GM21447 (cell line): ENCODE measurements at regions not wholly inside any gene's neighbourhood (a gene's known extent, or its start where the extent isn't known, plus 50 kb on each side); places are given as distances from the start of the nearest gene placed in this dataset.
"Not testable (repeated sequence)": the region's sequence is repeated elsewhere in the genome, so short reads cannot be mapped to it uniquely, and the experiment has no call there.

Experiments
- ATAC-seq: cut with Tn5 transposase; IDR thresholded peaks from one replicate; pipeline ENCODE4 v1.9.1; 2021; ENCODE audit not compliant: unreplicated experiment

DNA sequence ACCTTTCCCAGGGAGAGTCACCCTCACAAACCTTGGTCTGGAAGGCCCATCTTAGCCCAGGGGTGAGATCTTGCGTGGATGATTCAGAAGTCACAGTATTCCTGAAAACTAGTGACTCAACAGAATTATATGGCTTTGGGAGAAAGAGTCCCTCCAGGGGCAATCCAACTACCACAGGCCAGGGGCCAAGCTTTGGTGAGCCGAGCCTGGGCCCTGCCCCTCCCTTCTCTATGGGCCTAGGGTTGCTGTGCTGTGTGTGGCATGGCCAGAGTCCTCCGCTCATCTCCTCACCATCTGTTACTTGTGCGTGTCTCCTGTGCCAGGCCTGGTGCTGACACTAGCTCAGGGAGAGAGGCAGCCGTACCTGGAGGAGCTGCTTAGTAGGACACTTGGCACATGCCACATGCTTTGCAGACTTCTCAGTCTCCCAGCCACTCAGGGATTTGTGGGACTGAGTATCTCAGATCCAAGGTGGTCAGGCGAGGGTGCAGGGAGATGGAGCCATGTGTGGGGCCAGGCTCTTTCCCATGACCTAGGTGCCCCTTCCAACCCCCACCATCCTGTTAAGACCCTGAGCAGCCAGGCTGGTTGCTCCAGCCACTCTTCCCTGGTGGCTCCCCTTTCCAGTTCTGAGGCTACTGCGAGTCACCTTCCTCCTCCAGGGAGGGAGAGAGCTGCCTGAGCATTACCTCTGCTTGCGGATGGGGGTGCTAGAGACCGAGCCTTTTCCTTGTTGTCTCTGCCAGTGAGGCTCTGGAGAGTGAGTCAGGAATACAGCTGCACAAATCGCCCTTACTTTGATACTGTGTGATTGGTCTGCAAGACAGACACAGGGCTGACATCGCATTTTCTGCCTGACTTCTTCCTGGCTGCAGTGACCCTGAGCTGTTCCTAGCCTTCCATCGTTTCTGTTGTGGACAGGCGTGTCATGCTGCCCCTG is 94.1 kb downstream of the SLC25A47 start:
- no peak for ATAC-seq

DNA sequence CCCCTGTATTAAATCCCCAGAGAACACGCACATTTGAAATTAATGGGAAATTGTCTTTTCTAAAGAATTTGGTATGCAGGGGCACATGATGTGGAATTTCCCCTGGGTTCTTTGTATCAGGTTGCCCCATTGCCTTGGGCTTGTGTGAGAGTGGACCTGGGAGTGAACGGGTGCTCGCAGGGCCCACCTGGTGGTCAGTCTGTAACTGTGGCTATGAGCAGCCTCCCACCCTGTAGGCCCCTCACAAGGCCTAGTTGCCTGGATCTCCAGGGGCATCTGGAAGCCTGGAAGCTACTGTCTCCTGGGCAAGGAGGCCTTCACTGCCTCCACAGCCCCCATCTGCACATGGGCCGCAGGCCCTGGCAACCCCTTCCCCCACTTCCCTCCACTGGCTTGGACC is 96.7 kb downstream of the SLC25A47 start:
- no peak for ATAC-seq

DNA sequence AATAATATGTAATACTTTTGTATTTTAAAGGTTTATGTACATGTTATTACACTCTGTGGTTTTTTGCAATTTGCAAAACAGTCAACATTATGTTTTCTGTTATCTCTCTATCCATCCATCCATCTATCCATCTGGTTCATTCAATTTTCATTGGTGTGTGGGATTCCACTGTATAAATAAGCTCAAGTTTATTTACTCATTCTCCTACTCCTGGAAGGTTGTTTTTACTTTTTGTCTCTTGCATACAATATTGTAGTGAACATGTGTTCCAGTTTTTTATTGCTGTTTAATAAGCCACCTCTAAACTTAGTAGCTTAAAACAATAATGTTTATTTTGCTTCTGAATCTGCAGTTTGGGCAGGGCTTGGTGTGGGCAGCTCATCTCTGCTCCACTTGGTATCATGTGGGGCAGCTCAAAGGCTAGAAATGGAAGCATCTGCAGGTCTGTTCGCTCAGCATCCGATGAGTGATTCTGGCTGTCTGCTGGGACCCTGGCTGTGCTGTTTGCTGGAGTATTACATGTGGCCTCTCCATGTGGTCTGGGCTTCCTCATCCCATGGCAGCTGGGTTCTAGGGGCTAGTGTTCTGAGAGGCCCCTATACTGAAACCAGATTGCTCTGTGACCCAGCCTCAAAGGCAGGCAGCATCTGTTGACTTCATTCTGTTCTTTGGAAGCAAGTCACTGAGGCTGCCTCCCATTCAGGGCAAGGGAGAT is 98.8 kb downstream of the SLC25A47 start:
- no peak for ATAC-seq

DNA sequence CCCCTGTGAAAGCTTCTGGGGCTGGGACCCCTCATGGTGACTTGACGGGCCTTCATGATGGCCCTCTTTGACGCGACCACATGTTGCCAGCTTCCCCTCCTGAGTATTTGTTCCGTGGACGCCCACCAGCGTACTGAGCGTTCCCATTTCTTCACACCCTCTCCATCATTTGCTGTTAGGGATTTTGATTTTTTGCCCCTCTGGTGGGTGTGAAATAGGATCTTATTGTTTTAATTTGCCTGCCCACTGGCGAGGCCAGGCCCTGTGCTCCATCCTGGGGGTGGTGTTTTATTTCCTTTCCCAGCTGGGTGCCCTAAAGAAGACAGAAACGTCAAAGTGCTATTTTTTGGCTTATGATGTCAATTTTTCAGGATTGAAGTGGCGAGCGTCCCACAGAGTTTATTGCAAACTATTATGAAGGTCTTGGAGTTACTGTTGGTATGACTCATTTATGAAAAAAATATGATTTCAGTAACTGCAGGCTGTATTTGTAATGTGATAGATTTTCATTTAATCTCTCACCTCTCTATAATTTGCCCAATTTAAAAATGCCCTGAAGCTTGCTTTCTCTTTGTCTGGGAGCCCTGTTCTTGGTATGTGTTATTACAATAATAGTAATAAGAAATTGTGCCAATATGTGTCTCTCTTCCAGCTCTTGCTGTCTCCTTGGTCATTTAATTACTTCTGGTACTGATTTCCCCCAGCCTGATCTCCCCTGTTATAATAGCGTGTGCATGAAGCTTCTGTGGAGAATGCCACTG is 99.6 kb downstream of the SLC25A47 start:
- ATAC-seq = no peak

DNA sequence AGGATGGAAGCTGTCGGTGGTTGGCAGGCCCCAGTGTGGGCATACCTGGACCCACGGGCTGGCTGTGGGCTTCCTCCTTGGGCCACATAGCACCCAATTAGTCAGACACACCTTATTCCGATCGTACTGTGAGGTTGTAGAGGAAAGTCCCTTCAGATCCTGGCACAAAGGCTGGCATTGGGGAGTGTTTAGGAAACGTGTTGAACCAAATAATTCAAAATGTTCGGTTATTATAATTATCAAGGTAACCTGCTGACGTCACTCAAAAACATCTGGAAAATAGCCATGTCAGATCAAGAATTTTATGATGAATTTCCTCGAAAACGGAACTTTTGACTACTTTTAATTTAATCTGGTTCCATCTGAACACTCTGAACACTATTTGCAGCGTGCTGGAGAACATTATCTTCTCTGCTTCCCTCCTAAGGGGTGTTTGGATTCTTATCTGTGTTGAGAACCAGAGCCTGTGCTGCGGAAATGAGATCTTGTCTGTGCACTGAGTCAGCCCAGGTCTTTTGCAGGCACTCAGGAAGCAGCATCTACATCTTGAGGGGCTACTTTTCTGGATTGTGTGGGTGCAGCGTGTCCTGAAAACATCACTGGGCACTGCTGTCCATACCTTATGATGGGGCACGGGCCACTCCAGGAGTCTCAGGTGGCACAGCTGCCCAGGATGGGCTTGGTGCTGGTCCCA is 100.3 kb downstream of the SLC25A47 start:
- ATAC-seq = no peak

DNA sequence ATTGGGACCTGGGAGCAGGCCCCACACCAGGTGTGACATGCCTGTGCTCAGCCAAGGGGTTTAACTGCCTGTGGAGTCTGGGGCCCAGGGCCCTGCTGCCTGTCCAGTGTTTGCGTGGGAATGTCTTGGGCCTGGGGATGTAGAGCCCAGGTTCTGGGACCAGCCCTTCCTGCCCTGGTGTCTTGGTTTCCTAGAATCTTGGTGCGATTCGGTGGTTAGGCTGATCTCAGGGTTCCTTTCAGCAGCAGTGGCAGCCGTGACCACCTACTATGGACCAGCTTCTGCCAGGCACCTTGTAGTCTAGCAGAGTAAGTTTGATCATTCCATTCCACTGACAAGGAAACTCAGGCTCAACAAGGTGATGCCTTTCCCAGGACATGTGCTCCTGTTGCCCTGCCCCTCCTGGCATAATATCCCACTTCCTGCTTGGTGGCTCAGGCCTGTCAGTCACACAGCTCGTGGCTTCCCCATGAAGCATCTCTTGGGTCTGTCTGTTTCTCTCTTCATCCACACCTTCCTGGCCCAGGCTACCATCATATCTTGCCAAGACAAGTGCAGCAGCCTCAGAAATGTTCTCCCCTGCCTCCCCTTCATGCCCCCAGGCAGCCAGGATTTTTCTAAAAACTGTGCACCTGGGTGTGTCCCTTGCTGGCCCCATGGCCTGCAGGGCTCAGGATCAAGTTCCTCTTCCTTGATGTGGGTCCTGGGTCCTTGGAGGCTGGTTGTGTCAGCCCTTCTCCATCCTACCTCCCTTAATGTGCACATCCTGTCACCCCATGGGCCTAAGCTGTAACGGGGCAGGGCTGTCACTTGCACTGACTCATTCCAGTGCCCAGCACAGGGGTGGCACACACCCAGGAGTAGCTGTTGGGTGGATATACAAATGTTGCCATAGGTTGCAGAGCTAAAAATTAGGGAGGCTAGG is 101.6 kb downstream of the SLC25A47 start:
- ATAC-seq = no peak

DNA sequence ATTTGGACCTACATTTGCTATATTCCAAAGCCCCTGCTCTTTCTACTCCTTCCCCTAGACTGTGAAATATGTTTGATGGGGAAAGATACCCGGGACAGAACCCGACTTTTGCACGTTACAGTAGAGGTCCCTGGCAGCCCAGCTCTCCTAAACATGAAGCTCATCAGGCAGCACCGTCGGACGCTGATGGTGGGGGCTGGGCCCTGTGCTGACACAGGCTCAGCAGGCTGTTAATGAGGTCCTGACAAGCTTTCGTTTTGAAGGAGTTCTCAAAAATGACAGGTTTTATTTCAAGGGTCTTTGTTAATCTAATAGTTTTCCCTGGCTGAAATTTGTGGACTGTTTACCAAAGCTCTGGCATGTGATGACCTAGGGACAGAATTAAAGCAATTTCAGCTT is 102.3 kb downstream of the SLC25A47 start:
- ATAC-seq = no peak

DNA sequence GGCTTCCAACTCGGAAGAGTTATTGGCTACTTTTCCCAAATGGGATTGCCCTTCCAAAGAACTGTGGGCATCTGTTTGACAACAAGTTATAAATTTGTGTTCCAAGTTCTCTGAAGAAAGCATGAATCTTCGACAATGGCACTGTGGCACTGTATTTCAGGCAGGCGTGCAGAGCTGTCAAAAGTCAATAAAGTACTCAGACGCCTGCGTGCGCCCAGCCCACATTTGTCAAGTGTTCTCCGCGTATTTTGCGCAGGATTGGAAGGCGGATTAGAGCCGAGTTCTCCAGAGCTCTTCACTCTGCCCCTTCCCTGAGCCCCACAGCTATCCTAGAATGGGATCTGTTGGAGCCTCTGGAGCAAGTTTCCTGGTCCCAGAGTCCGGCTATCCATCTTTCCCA is 103.2 kb downstream of the SLC25A47 start:
- no peak for ATAC-seq

DNA sequence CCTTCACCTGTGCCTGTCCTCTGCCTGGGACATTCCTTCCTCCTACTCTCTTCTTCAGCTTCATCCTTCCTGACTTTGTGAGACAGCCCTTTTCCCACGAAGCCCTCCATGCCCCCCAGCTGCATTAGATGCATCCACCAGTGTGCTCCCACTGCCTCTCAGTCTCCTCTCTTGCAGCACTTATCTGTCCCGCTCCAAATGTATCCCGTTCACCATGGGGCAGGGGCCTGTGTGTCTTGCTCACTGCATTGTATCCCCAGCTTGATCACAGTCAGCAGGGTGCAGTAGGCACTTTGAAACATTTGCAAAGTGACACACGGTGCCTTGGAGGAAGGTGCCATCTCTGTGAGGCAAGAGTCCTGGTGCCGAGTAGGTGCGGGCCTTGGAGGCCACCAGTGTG is 104.0 kb downstream of the SLC25A47 start:
- no peak for ATAC-seq

DNA sequence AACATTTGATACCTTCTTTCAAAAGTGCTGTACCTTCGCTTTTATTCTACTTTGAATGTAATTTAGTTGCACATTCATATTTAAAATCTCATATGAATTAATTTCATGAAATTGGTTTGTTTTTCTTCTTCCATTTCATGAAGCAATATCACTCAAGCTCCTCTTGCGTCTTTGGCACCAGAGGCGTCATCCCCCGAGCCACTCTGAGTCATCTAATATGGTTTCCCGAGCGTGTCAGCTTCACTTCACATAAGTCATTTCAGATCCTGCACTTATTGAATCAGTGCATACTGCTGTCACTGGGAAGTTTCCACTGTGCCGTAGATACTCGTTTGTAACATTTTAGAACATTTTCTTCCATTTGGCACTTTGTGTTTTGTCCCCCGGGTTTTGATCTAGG is 105.6 kb downstream of the SLC25A47 start:
- ATAC-seq = no peak

DNA sequence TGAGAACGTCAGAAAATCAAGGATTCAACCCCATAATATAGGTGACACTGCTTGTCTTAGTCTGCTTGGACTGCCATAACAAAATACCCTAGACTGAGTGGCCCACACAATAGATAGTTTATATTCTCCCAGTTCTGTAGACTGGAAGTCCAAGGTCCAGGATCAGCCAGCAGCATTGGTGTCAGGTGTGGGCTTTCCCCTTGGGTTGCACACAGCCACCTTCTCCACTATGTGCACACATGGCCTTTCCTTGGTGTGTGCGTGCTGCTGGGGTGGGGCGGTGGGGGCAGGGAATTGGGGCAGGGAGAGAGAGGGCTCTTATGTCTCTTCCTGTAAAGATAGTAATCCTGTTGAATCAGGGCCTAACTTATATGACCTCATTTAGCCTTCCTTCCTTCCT is 106.4 kb downstream of the SLC25A47 start:
- no peak for ATAC-seq

DNA sequence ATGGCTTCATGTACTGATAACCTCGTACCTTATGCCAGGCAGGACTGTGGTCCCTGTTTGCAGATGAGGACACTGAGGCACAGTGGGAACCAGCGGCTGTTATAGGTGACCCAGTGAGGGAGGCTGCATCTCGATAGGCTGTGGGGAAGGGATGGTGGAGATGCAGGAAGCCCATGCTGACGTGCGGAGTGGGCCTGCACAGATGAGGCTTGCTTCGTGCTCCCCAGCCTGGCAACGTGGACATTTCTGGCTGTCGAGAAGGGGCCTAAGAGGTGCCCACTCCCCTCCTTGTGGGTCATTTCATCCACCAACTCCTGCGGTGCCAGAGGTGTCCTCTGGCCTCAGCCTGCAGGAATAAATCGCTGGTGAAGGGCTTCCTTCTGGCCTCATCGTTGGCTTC is 107.4 kb downstream of the SLC25A47 start:
- no peak for ATAC-seq

DNA sequence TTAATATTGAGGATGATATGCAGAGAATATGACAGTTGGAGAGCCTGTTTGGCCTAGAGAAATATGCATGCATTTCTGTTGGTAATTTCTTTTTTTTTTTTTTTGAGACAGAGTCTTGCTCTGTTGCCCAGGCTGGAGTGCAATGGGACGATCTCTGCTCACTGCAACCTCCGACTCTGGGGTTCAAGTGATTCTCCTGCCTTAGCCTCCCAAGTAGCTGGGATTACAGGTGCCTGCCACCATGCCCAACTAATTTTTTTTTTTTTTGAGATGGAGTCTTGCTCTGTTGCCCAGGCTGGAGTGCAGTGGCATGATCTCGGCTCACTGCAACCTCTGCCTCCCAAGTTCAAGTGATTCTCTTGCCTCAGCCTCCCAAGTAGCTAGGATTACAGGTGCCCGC is 108.3 kb downstream of the SLC25A47 start:
- not testable (repeated sequence) for ATAC-seq

DNA sequence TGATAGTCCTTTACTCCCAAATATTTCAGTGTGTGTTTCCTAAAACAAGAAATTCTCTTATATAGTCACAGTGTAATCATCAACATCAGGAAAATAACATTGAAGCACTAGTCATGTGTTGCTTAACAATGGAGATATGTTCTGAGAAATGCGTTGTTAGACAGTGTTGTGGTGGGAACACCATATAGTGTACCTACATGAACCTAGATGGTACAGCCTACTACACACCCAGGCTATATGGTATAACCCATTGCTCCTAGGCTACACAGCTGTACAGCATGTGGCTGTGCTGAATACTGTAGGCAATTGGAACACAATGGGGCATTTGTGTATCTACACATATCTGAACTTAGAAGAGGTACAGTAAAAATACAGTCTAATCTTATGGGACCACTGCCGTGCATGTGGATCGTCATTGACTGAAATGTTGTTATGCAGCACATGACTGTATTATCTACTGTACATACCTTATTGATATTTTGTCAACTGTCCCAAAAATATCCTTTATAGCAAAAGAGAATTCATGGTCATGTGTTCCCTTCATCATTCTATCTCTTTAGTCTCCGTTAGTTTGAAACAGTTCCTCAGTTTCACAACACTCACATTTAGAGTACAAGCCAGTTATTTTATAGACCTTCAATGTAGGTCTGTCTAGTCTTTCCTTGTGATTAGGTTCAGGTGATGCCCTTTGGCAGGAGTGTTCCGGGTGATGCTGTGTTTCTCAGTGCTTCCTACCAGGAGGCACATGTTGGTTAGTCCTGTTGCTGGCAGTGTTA is 109.7 kb downstream of the SLC25A47 start:
- ATAC-seq = no peak

DNA sequence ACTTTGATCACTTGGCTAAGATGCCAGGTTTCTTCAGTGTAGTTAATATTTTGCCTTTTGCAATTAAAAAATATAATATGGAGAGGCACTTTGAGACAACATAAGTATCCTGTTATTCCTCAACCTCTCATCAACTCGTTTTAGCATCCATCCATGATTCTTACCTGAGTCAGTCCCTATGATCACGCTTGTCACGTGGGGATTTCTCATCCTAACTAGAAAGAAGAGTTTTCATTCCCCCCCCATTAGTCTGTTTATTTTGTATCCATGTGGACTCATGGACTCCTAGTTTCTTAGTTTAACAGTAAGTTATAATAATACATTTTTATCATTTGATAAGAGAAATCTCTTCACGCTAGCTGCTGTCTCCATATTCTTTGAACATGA is 110.3 kb downstream of the SLC25A47 start:
- no peak for ATAC-seq

DNA sequence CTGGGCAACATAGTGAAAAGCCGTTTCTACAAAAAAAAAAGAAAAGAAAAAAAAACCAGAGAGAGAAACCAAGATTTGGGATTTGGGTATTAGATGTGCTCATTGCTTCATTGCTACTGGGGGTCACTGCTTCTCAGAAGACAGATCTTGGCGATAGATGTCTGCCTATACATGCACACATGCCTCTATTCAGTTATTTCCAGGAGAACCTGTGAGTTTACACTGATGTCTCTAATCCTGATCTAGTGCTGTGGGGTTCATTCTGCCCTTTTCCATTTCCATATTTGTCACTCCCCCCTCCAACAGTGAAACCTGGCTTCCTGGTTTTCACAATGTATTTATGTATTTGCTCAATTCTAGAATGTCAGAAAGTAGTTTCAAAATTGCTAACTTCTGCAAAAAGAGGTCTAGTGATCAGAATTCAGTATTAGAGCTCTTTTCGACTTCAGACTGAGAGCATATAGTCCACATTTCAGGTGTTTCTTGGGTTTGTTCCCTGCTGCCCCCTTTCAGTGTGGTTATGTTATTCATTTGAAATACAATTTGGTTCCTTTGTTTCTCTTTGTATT is 111.0 kb downstream of the SLC25A47 start:
- ATAC-seq = no peak

DNA sequence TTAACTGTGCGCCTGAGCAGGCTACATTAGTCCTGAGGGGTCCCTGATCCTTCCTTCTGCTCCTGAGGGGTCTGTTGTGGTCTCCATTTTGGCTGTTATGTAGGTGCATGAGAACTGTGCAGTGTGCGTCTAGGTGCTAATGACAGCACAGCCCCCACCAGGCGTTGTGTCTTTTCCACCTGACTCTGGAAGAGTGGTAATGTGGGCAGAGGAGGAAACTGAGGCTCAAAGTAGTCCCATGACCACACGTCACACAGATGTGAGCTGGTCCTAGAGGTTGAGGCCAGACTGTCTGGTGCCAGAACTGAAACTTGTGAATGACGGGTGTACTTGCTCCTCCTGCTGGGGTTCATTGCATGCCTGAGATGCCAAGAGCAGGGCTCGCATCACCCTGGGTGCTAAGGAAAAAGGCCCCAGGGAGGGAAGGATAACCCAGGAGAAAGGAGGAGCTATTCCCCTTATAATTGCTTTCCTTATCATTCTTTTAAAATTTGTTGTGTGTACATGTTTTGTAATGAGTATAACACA is 111.8 kb downstream of the SLC25A47 start:
- no peak for ATAC-seq

DNA sequence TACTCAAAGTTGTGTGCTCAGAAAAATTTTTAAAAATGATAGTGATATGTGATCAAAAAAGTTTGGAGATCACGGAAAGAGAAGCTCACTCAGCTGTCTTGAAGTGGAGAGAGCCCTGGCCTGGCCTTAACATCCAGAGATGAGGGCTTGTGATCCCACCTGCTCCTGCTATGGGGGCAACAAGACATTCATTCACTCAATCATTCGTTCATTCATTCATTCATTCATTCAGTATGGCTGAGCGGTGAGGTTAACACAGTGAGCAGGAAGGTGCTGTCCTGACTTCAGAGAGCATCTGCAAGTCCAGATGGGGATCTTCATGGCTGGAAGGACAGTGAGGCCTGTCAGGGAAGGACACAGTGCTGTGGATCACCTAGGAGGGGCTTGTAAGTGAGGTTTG is 112.3 kb downstream of the SLC25A47 start:
- ATAC-seq = no peak
